K562 (cell line): ENCODE measurements at regions not wholly inside any gene's neighbourhood (a gene's known extent, or its start where the extent isn't known, plus 50 kb on each side); places are given as distances from the start of the nearest gene placed in this dataset.

Experiments used
- ELF2 ChIP-seq: fragments of 250-450 bp; sonication (Bioruptor Pico); IDR thresholded peaks from 2 replicates; pipeline ENCODE4 v1.5.0; 2021; ENCODE audit warnings: mild to moderate bottlenecking
- PCBP1 ChIP-seq: fragments of 200-400 bp; formaldehyde crosslinking; IDR thresholded peaks from 2 replicates; pipeline ENCODE4 v1.6.1; 2018; ENCODE audit warnings: mild to moderate bottlenecking, low read depth, low read length; ENCODE audit not compliant: poor library complexity, severe bottlenecking
- PHB2 ChIP-seq: fragments of 450-650 bp; IDR thresholded peaks from 2 replicates; pipeline ENCODE4 v1.6.1; 2017; ENCODE audit warnings: low read depth
- SMAD4 ChIP-seq: fragments of 250-450 bp; sonication (Bioruptor Pico); conservative IDR thresholded peaks from 2 replicates; pipeline ENCODE4 v1.8.0; 2021; ENCODE audit warnings: inconsistent platforms, mild to moderate bottlenecking, moderate library complexity
- TSC22D4 ChIP-seq: fragments of 450-650 bp; IDR thresholded peaks from 2 replicates; pipeline ENCODE4 v1.6.1; 2016; ENCODE audit warnings: missing genetic modification characterization, missing biosample characterization, control low read depth
- ZNF140 ChIP-seq: fragments of 250-450 bp; sonication (Bioruptor Pico); IDR thresholded peaks from 2 replicates; pipeline ENCODE4 v1.8.0; 2021; ENCODE audit warnings: moderate library complexity, mild to moderate bottlenecking, inconsistent platforms
- ZNF184 ChIP-seq: sonication (generic); formaldehyde crosslinking; IDR thresholded peaks from 2 replicates; pipeline ENCODE4 v1.5.0; 2020; ENCODE audit warnings: missing genetic modification reagents
- TF ChIP-seq, protein P1 (sequence below), 2 experiments: fragments of 450-650 bp; IDR thresholded peaks; 2 replicates each; pipeline ENCODE4 v1.6.1; 2016; ENCODE audit warnings: mild to moderate bottlenecking in 2 of 2, borderline replicate concordance in 1 of 2, low read depth in 1 of 2, moderate library complexity in 1 of 2
- TF ChIP-seq, protein P2 (sequence below): fragments of 250-450 bp; sonication (Bioruptor Pico); IDR thresholded peaks from 2 replicates; pipeline ENCODE4 v1.8.0; 2022; ENCODE audit warnings: moderate library complexity, mild to moderate bottlenecking, inconsistent platforms
- TF ChIP-seq, protein P3 (sequence below): fragments of 450-650 bp; formaldehyde crosslinking; IDR thresholded peaks from 2 replicates; pipeline ENCODE4 v1.4.0; 2020; ENCODE audit warnings: mild to moderate bottlenecking

DNA sequence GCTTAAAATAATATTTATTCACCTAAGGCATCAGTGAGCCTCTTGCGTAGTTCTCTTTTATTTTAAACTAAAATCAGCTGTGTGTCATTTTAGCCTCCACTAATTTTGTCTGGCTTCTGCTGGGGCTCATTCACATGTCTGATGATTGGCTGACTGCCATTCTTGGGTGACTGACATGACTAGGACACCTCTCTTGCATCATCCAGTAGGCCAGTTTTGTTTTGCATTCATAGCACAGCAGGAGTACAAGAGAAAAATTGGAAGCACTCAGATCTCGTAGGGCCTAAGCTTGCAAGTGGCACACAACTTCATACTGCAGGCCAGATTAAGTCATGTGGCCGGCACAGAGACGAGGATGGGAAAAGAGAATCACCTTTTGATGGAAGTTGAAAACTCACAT is 1226.5 kb downstream of the GALC start (continued):
- TF ChIP-seq, protein P1, sequence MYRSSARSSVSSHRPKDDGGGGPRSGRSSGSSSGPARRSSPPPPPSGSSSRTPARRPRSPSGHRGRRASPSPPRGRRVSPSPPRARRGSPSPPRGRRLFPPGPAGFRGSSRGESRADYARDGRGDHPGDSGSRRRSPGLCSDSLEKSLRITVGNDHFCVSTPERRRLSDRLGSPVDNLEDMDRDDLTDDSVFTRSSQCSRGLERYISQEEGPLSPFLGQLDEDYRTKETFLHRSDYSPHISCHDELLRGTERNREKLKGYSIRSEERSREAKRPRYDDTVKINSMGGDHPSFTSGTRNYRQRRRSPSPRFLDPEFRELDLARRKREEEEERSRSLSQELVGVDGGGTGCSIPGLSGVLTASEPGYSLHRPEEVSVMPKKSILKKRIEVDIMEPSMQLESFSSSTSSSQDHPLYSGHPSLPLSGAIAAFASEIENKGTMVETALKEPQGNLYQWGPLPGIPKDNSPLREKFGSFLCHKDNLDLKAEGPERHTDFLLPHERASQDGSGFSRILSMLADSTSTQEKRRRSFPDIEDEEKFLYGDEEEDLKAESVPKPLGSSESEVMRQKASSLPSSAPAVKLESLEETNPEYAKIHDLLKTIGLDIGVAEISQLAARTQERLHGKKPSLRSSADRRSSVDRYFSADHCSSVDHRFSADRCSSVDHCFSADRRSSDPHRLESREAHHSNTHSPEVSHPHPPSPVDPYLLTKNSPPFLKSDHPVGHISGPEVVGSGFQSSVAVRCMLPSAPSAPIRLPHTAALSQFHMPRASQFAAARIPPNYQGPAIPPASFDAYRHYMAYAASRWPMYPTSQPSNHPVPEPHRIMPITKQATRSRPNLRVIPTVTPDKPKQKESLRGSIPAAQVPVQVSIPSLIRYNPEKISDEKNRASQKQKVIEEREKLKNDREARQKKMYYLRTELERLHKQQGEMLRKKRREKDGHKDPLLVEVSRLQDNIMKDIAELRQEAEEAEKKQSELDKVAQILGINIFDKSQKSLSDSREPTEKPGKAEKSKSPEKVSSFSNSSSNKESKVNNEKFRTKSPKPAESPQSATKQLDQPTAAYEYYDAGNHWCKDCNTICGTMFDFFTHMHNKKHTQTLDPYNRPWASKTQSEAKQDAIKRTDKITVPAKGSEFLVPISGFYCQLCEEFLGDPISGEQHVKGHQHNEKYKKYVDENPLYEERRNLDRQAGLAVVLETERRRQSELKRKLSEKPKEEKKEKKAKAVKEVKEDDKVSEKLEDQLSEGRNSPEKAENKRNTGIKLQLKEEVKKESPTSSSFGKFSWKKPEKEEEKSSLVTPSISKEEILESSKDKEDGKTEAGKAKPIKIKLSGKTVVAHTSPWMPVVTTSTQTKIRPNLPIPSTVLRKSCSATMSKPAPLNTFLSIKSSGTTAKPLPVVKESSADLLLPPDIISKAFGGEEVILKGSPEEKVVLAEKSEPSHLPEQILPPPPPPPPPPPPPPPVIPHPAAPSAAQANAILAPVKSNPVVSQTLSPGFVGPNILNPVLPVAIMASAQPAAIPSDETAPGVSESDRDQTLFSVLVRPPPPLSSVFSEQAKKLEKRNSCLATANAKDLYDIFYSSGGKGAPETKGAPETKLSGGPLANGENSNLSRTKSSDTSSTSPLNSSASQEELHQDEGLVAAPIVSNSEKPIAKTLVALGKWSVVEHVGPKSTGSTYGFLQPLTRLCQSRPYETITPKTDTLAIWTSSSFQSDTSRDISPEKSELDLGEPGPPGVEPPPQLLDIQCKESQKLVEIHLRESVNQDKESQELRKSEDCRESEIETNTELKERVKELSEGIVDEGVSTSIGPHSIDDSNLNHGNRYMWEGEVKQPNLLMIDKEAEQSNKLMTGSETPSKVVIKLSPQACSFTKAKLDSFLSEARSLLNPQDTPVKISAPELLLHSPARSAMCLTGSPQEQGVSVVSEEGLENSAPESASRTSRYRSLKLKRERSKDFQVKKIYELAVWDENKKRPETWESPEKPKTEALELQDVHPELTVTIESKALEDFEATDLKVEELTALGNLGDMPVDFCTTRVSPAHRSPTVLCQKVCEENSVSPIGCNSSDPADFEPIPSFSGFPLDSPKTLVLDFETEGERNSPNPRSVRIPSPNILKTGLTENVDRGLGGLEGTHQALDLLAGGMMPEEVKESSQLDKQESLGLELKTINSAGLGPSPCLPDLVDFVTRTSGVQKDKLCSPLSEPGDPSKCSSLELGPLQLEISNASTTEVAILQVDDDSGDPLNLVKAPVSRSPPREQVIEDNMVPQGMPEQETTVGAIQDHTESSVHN (IDR thresholded peaks at IDR 0.05; ENCODE audit: borderline replicate concordance in 1 of 2, low read depth in 1 of 2), result no peak
- TF ChIP-seq ELF2 (CRISPR knock-in tag) (no peak), PCBP1 (no peak), TSC22D4 (tag) (no peak), ZNF184 (CRISPR knock-in tag) (no peak), SMAD4 (CRISPR knock-in tag) (no peak), PHB2 (no peak), ZNF140 (CRISPR knock-in tag) (no peak)
- TF ChIP-seq, protein P2, sequence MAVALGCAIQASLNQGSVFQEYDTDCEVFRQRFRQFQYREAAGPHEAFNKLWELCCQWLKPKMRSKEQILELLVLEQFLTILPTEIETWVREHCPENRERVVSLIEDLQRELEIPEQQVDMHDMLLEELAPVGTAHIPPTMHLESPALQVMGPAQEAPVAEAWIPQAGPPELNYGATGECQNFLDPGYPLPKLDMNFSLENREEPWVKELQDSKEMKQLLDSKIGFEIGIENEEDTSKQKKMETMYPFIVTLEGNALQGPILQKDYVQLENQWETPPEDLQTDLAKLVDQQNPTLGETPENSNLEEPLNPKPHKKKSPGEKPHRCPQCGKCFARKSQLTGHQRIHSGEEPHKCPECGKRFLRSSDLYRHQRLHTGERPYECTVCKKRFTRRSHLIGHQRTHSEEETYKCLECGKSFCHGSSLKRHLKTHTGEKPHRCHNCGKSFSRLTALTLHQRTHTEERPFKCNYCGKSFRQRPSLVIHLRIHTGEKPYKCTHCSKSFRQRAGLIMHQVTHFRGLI, result no peak
- TF ChIP-seq, protein P3, sequence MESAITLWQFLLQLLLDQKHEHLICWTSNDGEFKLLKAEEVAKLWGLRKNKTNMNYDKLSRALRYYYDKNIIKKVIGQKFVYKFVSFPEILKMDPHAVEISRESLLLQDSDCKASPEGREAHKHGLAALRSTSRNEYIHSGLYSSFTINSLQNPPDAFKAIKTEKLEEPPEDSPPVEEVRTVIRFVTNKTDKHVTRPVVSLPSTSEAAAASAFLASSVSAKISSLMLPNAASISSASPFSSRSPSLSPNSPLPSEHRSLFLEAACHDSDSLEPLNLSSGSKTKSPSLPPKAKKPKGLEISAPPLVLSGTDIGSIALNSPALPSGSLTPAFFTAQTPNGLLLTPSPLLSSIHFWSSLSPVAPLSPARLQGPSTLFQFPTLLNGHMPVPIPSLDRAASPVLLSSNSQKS (CRISPR knock-in tag), result no peak
- TF ChIP-seq, all 486 proteins: peak for 3
